Activated naive CD4-positive, alpha-beta T cell (primary cell): ENCODE measurements at regions not wholly inside any gene's neighbourhood (a gene's known extent, or its start where the extent isn't known, plus 50 kb on each side); places are given as distances from the start of the nearest gene placed in this dataset.

Experiments used
- DNase-seq, 4 experiments: peaks; one replicate each; lab custom pipeline; 2025; lab: John Stamatoyannopoulos, UW

DNA sequence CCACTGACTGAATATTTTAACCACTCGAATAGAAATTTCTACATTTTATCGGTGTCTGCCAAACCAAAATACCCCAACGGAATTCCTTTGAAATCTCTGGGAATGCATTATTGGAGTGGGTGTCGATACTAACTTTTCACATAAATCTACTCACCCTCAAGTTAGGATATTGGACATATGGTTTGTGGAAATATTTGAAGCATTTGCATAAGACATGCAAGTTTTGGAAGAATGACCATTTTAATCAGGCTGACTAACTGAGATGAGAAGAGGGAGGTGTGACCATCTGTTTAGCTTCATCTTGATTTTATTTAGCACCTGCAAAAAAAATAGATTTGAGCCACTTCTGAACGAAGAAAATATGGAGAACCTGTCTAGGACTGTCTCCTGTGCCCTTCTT, 61.2 kb downstream of the KLF6 start:
- no peak for DNase-seq

DNA sequence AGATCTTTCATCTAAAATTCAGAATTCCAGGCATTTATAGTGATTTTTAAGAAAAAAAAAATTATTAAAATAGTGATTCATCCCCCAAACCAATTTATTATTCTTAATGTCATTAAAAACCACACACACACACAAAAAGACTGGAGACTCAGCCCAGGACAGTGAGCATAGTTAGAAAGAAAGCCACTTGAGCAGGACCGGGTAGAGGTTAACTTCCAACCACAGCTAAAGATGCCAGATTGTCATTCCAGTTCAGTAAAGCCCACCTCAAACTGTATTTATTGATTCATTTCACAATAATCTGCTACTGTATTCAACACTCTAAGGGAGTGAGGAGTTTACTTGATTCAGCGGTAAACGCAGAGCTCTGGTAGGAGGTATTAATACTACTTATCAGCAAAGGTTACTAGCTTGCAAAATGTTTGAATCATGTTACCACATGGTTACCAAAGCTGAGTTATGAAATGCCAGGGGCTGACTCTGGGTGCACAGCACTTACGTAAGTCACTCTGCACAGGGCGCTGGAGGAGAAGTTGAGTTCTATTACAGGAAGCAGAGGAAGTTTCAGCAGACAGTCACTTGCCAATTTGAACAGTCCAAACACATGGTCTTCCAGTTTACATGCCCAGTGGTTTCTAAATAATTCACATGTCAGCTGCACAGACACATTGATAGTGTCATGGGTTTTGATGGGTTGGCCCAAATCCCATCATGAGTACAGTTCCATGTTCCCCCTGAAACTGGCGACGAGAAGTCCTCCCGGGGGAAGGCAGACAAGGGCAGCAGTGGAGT, 64.6 kb downstream of the KLF6 start:
- no peak for DNase-seq

DNA sequence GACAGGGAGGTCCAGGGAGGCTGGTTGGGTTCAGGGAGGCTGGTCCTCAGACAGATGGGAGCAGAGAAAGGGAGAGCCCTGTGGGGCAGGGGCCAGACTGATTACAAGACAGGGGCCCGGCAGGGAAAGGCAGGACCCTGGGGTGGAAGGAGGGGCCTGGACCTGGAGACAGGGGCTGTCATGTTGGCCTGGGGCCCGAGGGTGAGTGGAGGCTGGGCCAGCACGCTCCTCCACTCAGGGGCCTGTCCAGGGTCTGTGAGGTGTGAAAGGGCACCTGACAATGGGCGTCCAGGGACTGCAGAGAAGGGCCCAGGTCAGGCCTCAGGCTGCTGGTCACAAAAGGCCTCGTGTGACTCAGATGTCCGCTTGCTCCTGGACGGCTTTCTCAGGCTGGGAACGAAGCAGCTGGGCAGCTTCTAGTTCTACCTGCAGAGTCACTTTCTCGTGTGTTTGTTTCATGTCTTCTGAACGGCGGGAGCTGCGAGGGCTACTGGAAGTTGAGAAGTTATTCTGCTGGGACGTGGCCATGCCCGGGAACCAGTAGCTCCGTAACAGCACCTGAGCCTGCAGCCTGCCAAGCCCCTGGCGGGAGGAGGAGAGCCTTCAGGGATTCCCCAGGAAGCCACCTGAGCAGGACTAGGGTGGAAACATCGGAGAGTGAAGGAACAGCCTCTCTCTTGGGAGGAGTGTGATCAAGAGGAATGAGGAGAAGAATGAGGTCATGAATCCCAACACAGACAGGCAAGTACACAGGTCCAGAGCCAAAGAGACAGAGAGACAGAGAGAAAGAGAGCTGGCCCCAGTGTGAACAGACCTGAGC, 65.8 kb downstream of the KLF6 start:
- no peak for DNase-seq

DNA sequence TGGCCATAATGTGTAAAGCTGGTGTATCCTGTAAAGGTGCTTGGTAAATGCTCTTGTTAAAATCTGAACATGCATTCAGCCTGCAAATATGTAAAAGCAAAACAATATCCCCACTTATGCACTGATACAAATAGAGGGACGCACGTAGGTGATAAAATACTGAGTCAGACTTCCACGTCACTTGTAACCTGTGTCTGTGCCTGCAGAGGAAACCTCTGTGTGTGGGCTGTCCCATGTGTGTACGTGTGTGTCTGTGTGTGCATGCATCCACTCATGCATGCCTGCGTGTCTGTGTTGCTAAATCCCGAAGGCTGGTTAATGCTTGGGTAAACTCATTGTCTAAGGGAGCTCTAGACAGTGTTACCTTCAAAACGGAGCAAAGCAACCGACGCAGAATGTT, 68.9 kb downstream of the KLF6 start:
- DNase-seq, result no peak

DNA sequence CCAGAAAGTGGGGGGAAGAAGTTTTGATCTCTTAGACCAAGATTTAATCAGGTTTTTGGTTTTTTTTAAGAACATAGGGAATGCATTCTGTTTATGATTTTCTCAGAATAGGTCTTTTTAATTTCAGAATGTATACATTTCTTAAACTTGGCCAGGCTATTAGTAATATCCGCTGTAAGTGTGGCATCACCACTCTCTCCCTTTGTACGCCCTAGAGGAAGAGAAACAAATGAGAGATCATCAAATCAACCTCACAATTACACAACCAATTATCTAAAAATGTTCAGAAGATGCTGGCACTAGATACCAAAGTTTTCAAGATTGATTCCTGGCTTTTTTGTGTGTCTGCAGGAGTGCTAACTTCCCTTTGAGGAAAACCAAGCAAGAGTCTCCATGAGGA, 70.0 kb downstream of the KLF6 start:
- DNase-seq, result no peak

DNA sequence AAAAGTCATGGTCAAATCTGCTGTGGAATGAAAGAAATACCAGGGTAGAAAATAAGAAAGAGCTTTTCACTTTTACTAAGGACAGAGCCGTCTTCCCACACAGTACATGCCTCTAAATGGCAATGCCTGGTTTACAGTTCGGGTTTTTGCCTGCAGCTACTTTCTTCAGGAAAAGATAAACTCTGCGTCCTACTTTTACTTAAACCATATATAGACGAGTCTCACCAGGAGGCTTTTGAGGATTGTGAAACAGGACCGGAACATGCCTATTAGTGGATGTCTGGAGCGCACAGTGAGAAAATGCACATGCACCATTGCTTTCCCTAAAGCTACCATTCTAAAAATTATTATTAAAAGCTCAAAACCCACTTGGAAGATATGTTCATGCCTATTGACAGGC, 70.5 kb downstream of the KLF6 start:
- DNase-seq, result no peak

DNA sequence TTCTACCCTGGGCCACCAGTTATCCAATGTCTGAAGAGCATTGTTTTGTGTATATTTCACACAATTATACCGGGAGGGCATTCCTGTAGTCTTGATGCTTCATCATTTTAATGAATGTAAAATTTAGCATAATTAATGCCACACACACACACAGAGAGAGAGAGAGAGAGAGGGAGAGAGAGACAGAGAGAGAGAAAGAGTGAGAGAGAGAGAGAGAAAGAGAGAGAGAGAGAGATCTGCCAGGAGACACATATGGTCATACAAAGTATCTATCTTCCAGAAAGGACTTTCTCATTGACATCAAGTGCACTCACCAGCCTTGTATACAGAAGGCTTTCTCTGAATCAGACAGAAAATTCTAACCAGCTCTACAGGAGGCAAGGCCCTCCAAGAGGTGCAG, 72.3 kb downstream of the KLF6 start:
- DNase-seq, result no peak

DNA sequence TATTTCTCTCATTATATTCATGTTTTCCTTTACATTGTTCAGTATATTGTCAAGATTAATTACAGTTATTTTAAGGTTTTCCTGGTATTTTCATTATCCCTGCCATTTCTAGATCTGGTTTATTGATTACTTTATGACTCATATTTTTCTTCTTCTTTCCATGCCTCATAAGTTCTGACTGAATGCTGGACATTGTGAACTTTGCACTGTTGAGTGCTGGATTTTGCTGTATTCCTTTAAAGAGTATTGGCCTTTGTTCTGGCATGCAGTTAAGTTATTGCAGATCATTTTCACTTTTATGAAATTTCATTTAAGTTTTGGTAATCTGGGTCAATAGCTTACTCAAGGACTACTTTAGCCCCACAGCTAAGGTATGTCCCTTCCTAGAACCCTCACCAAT, 73.1 kb downstream of the KLF6 start:
- DNase-seq, result no peak

DNA sequence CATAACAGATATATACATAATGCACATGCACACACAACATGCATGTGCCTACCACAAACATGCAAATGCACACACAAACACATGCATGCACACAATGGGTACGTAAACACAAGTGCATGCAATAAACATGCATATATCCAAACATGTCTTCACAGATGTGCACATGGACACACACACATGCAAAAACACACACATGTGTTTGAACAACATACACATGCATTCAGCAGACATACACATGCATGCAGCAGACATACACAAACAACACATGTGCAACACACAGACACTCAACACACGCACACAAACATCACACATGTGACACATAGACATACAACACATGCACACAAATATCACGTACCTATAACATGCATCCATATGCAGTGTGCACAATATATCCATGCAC, 74.2 kb downstream of the KLF6 start:
- no peak for DNase-seq

DNA sequence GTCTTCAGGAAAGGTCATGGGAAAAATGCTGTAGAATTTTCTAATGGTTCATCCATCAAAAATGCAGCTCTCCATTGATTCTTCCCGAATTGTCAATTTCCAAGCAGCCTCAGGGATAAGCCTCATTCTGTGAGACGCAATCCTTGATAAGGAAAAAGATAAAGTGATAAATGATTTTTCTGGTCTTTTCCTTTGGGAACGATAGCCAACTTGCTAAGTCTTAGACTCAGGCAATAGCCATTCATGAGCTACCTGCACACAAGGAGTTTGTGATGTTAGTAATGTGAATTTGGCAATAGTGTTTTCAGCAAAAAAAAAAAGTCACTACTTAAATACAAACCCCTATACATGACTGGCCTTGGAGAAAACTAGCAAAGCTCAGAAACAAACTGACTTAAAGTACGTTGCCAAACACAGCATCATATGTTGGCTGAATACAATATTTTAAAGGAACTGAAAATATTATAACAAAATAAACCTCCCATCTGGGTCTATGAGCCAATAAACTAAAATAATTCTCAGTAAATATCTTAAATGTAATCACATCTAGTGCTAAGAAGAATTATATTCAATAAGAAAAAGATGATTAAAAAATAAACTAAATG, 75.5 kb downstream of the KLF6 start:
- DNase-seq, result no peak

DNA sequence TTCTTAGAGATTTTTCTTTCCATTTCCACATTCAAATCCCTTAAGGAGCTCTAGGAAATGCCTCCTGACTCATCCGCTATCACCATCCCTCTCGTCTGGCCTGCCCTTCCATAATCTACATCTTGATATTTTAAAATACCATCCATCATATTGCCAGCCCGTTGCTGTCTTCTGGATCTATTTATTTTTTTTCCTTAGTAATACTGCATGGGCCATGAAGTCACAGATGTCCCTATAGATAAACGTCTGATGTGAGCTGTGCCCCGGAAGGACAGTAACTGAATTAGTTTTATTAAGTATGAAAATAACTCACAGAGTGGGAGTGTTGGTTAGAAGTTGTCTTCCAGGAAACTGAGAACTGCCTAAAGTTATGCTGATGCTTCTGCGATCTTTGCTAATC, 76.2 kb downstream of the KLF6 start:
- DNase-seq, result no peak

DNA sequence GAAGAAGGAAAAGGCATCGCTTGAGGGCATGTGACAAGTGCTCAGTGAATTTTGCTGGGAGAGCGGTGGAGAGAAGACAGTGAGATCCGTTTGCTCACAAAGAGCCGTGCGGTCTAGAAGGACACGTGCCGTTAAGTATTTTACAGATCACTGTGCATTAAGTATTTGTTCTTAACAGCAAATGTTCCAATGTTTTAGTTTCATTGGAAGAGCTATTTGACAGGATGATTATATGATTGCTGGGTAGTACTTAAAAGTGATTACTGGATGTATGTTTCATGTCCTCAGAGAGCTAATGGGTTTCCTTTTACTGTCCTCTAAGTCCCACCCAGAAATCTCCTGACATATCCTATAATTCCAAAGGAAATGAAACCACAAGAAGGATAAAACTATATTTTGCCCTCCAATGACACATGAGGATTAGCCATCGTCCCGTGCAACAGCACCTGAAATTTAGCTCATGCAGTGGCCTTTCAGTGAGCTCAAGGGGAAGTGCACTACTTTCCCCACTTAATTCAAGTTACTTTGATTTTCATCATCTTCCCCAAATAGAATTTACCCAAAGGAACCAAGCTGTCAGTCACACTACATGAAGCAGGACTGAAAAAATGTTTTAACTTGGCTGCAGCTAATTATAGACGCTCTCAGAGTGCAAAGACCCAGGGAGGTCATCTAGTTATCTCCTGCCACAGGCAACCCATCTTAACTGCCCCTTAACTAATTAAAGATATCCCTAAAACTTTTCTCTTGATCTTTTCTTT, 80.3 kb downstream of the KLF6 start:
- DNase-seq, result no peak

DNA sequence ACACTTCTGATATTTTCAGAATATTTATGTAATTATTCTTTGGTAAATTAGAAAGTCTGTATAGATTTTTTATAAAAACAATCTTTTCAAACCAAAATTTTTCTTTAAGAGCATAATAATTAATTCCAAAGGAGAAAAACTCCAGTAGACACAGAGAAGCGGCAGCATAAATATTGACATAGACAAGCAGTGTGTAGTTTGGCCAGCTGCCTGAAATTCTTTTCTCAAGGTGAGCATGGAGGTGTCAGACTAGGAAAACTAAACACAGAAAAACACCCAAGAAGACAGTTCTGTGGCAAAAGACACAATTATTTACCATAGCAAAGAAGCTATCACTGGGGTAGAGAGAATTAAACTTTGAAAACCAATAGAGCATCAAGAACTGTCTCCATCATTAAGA, 82.4 kb downstream of the KLF6 start:
- no peak for DNase-seq

DNA sequence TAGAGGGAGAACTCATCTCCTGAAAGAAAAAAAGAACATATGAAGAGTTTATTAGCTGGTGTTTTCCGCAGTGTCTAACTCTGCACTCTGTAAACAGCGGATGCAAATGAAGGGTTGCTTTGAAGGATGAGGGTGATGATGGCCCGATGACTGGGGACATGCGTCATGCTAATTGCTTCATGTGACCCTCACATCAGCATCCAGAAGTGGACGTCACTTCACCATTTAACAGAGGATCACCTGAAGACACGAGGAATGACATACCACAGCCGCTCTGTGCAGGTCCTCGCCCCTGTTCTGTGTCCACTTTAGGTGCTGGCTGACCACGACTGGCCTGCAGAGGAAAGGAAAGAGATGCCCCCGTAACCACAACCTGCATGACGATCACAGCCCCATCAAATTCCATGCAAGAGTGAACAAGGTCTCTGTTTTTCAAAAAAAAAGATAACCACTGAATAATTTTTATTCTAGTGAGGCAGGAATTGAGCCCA, 82.9 kb downstream of the KLF6 start:
- no peak for DNase-seq

DNA sequence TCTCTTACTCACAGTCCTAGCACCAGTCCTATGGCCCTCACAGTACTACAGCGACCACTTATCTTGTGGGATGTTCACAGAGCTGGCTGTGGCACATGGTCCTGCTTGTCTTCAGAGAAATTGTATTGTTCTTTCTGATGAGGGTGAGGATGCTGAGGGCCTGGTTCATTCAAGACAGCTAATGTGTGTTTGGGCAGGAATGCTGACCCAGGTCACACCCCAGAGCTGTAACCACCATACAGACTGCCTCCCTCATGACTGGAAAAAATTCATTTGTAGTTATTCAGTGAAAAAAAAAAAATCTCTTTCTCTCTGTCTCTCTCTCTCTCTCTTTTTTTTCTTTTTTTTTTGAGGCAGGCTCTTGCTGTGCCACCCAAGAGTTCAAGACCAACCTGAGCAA, 83.5 kb downstream of the KLF6 start:
- DNase-seq, result no peak

DNA sequence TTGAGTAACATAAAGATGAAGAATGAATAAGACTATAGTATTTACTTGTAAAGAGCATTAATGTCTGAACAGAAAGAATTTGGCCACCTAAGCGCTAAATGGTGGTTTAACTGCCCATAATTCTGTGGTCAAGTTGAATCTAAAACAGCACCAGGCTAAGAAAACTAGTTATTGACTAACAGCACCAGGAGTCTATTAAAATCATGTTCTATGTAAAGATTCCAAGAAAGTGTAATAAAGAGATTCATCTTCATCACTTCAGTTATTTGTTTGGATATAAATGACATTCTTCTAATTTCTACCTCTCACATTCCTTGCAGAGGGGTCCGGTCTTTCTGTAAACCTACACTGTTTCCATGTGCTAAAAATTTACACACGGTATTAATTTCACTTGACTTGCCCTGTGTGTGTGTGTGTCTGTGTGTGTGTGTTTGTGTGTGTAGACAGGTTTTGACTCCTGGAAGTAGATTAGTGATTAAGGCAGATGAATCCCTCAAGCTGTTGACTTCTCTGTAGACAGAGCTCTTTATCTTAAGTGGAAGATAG, 84.4 kb downstream of the KLF6 start:
- DNase-seq, result no peak

DNA sequence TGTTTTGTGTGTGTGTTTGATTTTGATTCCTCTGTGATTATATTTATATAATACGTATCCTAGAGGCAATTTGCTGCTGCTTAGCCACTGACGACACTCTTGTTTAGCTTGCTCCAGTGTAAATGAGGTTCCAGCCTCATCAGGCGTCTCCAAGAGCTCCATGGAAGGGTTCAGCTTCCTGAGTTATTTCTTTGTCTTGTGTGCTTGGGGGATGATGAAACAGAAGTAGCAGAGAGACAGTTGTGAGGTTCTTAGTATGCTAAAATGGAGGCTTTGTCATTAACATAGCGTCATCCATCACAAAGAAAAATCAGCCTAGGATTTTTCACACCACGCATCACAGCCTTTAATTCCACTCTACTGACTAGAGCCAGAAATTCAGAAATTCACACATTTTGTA, 85.1 kb downstream of the KLF6 start:
- DNase-seq, result no peak

DNA sequence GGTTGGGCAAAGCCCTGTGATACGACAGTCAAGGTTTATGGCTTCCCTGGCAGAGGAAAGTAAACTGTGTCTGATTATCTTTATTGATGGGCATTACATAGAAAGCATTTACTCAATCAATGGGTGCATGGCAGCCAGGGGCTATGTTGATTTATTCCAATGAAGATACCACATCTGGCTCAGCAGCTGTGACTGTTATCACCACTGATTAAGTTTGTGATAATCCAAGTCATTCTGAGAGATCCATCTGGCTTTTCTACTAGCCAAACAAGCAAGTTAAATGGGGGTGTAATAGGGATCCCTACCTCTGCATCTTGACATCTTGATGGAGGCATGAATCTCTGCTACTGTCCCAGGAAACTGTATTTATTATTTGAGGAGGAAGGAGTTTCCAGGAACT, 86.7 kb downstream of the KLF6 start:
- DNase-seq, result no peak

DNA sequence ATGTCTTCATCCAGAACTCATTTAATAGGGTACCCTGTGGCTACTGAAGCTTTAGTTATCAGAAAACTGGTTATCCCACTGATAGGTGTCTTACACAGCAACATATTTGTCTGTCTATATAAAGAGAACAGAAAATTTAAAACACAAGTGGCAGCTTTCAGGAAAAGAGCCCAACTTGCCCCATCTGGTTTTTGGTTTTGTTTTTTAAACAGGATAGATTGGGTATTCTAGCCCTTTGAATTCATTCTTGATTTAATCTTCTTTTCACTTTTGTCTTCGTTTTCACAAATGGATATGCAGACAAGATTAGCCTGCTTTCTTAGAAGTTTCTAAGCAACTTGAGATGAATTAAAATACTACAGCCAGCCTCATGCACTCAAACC, 91.3 kb downstream of the KLF6 start:
- no peak for DNase-seq

DNA sequence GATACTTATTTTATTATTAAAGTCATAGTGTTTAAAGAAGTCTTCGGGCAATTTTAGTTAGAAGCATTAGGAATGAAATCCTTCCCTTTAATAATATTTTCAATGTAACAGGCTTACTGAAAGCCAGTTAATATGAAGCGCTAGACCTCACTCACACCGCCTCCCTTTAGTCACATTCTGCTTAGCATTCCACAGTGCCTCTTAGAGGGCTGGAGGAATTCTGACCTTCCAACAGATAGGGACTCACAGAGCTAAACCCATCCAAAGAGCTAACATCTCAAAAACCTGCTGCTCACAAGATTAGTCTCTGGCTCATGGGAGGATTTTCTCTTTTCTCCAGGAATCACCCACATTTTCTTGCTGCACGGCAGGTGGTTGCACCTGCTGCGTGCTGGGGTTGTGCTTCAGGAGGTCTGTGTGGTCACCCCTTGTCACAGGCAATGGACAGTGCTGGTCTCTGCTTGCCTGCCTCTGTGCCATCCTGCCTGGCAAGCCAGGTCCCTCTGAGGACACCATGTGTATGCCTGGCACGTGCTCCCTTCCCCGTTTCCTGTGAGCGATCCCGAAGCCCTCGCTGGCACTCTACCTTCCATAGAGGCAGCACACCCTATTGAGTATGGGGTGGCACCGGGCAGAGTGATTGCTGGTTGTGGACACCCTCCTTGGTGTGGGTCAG, 91.8 kb downstream of the KLF6 start:
- no peak for DNase-seq

DNA sequence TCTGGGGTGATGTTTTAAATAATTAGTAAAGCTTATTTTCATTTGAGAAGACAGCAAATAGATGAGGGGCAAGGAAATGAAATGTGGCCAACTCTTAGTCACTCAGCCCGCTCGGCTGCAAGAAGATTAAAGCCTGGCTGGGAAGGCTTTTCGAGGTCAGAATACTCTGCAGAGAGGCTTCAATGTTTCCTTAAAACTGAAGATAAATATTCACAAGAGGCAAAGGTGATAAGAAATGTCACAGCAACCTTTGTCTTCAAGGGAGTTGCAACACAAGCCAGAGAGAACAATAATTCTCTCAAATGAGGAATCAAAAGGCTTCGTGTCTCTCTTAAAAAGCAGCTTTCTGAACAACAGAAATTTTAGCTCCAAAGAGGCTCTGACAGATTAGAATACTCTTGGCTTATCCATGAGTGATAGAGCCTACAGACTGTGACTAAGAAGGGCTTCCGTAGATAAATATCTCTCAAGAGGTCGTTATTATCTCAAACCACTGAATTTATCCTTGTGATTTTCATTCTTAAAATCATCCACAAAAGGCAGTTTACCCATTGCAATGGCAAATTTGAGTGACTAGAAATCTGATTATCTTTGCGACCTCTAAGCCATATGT, 92.5 kb downstream of the KLF6 start:
- DNase-seq, result no peak
